AG10803 (cell line): ENCODE measurements at regions not wholly inside any gene's neighbourhood (a gene's known extent, or its start where the extent isn't known, plus 50 kb on each side); places are given as distances from the start of the nearest gene placed in this dataset.

ENCODE experiments used
- DNase-seq: peaks from one replicate; pipeline ENCODE4 v3.0.0; 2010; ENCODE audit warnings: low read depth
- H3K4me3 ChIP-seq: 2 replicates; pipeline ENCODE4 v1.5.1; 2011; ENCODE audit warnings: mild to moderate bottlenecking, low read length, control low read depth
- CTCF ChIP-seq: conservative IDR thresholded peaks from 2 replicates; pipeline ENCODE4 v1.5.1; 2011; ENCODE audit warnings: mild to moderate bottlenecking, low read length, control low read depth, inconsistent platforms

DNA sequence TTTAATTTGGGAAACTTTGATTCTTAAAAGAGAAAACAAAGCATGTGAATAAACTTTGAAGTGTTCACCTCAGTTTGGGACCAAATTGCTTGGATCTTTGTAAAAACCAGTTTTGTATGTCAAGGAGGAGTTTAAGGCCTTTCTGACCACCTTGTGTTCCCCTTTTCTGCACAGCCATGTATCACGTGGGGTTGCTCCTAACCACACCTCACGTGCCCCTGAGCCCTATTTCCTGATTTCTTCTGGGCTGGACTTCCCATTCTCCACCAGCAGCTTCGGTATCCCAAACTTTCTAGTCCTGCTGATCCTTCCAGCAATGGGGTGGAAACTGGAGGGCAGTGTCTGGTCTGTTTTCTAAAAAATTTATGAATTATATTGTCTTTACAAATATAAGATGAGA, 76.4 kb upstream of the STT3B start:
- no peak overlapping the region for H3K4me3 ChIP-seq
- no peak for TF ChIP-seq CTCF
- DNase-seq: no peak

- no peak overlapping the region for H3K4me3 ChIP-seq
- DNase-seq: peak; percentile 53
- no peak for TF ChIP-seq CTCF
Observed at GRCh38 chr3:31461426-31461825, 71.3 kb upstream of the STT3B start.

DNA sequence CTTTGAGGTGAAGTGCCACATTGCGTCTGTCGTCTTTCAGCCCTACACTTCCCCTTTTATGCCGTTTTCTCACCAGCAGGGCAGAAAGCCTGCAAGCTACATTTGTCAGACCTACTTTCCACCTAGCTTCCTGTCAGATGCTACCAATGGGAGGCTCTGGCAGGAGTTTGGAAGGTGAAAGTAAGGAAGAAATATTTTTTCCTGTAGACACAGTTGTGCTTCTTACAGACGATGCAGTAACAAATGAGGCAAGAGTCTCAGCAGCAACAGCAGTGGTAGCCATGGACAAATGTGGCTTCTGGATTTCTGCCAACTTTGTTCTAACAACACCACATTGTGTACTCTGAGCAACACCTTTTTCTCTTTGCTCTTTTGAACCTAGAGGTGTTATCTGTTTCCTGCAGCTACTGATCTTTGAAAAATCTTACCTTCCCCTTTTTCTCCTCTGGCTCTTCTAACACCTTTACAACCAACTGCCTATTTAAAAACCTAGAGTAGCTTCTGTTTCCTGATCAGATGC, 70.6 kb upstream of the STT3B start:
- DNase-seq: no peak
- peak; percentile 14 for TF ChIP-seq CTCF
- no peak overlapping the region for H3K4me3 ChIP-seq

GRCh38 chr3:31465999-31466398, 66.7 kb upstream of the STT3B start:
- TF ChIP-seq CTCF: no peak
- H3K4me3 ChIP-seq: no peak overlapping the region
- DNase-seq: peak; percentile 80

- no peak for DNase-seq
- TF ChIP-seq CTCF: no peak
- no peak overlapping the region for H3K4me3 ChIP-seq
Observed at GRCh38 chr3:31466866-31467265, 65.9 kb upstream of the STT3B start.

GRCh38 chr3:31468433-31468832, 64.3 kb upstream of the STT3B start:
- no peak for TF ChIP-seq CTCF
- DNase-seq: no peak
- no peak overlapping the region for H3K4me3 ChIP-seq

DNA sequence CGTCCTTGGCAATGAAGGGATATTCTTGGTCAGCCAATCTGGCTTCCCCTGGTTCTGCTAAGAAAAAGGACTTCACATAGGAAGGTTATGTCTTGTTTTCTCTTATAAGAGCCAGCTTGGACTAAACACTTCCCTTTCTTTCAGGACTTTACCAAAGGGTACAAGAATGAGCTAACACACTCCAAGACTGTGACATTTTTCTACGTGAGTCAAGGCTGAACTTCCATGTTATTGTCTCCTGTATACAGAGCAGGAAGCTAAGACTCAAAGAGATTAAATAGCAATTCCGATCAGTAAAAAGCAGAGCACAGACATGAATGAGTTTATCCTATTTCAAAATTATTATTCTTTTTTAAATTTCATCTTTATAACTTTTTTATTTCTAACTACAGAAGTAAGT, 63.3 kb upstream of the STT3B start:
- DNase-seq: no peak
- TF ChIP-seq CTCF: no peak
- no peak overlapping the region for H3K4me3 ChIP-seq
